Coronary artery (tissue), 2 donors: ENCODE measurements at regions not wholly inside any gene's neighbourhood (a gene's known extent, or its start where the extent isn't known, plus 50 kb on each side); places are given as distances from the start of the nearest gene placed in this dataset.
"Not testable (repeated sequence)": the region's sequence is repeated elsewhere in the genome, so short reads cannot be mapped to it uniquely, and the experiment has no call there.

Source experiments
- DNase-seq: peaks from one replicate; pipeline ENCODE4 v3.0.0-alpha.2; 2017; ENCODE audit warnings: low spot score
- H3K27ac ChIP-seq, 2 donors: fragments of 200-600 bp; sonication (generic); one replicate each; pipeline ENCODE4 v1.5.1; 2016 to 2019
- H3K4me3 ChIP-seq: fragments of 200-600 bp; sonication (generic); 2 replicates; pipeline ENCODE4 v1.5.1; 2016; ENCODE audit warnings: mild to moderate bottlenecking, moderate library complexity
- CTCF ChIP-seq: fragments of 200-600 bp; sonication (generic); IDR thresholded peaks from one replicate; pipeline ENCODE4 v1.5.1; 2019; ENCODE audit warnings: antibody characterized with exemption

GRCh38 chrX:27336466-27337091, 126.6 kb downstream of the PPP4R3C start:
- TF ChIP-seq CTCF = peak; percentile 44
- H3K4me3 ChIP-seq = no peak overlapping the region
- DNase-seq = no peak
- H3K27ac ChIP-seq = no peak overlapping the region

DNA sequence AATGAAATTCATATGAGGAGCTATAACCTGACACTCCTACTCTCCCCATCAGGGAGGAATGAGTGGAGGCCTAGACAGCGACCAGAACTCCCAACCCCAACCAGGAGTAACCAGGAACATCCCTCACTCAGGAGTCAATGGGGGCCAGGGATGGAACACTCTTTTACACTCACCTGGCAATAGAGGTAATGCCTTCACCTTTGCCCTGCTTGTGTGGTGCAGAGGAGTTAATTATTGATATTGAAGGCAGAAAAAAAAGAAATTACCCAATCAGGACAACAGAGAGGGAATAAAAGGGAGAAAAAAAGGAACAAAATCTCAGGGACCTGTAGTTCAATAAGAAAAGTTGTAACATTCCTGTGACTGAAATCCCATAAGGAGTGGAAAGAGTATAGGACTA, 141.5 kb downstream of the PPP4R3C start:
- H3K4me3 ChIP-seq = no peak overlapping the region
- DNase-seq = no peak
- H3K27ac ChIP-seq = no peak overlapping the region
- TF ChIP-seq CTCF = no peak

- no peak overlapping the region for H3K4me3 ChIP-seq
- no peak for DNase-seq
- H3K27ac ChIP-seq = no peak overlapping the region
- TF ChIP-seq CTCF = no peak
Measured at GRCh38 chrX:27309406-27309805, 153.7 kb downstream of the PPP4R3C start.

DNA sequence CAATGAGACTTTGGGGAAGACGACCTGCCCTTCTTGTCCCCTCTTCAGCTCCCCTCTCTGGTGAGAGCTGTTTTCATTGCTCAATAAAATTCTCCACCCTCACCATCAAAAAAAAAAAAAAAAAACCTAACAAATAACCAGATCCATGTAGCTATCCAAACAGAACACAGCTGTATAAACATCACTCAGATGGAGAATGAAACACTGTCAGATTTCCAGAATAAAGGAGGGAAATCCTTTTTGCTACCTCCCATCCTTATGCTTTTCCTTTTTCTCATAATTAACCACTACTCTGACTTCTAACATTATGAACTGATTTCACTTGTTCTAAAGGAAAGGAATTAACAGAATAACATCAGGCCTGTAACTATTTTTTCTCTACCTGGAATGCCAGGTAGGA, 155.6 kb downstream of the PPP4R3C start:
- DNase-seq = no peak
- no peak for TF ChIP-seq CTCF
- Histone ChIP-seq H3K27ac (no peak overlapping the region), H3K4me3 (no peak overlapping the region)

GRCh38 chrX:27292552-27292951, 170.6 kb downstream of the PPP4R3C start:
- H3K4me3 ChIP-seq, DNase-seq: not testable (repeated sequence)

GRCh38 chrX:27276751-27277150, 186.4 kb downstream of the PPP4R3C start:
- Histone ChIP-seq H3K27ac (no peak overlapping the region), H3K4me3 (no peak overlapping the region)
- DNase-seq = no peak
- no peak for TF ChIP-seq CTCF

More at GRCh38 chrX:27292552-27292951, 170.6 kb downstream of the PPP4R3C start:
- not testable (repeated sequence) for H3K27ac ChIP-seq

DNA sequence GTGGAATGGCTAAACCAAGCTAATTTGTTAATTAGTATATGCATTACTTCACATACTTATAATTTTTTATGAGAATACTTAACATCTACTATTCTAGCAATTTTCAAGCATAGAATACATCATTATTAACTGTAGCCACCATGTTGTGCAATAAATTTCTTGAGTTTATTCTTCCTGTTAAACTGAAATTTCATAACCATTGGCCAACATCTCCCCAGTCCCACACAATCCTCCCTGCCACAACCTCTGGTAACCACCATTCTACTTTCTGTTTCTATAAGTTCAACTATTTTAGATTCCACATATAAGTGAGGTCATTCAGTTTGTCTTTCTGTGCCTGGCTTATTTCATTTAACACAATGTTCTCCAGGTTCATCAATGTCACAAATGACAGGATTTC, 208.5 kb downstream of the PPP4R3C start:
- no peak for DNase-seq
- Histone ChIP-seq H3K4me3 (no peak overlapping the region), H3K27ac (no peak overlapping the region)
- TF ChIP-seq CTCF = no peak

- no peak for DNase-seq
- no peak for TF ChIP-seq CTCF
- Histone ChIP-seq H3K27ac (no peak overlapping the region), H3K4me3 (no peak overlapping the region)
Measured at GRCh38 chrX:27251369-27251768, 211.8 kb downstream of the PPP4R3C start.
